SU-DHL-6 (cell line): ENCODE measurements at regions not wholly inside any gene's neighbourhood (a gene's known extent, or its start where the extent isn't known, plus 50 kb on each side); places are given as distances from the start of the nearest gene placed in this dataset.

Experiments
- EZH2phosphoT487 ChIP-seq: fragments of 200-600 bp; sonication (generic), shearing (Covaris generic); conservative IDR thresholded peaks from 2 replicates; pipeline ENCODE4 v1.6.1; 2018; ENCODE audit warnings: mild to moderate bottlenecking, antibody characterized with exemption, low read length, moderate library complexity, mixed read lengths
- TF ChIP-seq, protein P1 (sequence below): fragments of 200-600 bp; sonication (generic); IDR thresholded peaks from one replicate; pipeline ENCODE4 v1.5.1; 2017; ENCODE audit warnings: antibody characterized with exemption, mild to moderate bottlenecking, low read length, moderate library complexity; ENCODE audit not compliant: insufficient read depth, poor library complexity, severe bottlenecking

DNA sequence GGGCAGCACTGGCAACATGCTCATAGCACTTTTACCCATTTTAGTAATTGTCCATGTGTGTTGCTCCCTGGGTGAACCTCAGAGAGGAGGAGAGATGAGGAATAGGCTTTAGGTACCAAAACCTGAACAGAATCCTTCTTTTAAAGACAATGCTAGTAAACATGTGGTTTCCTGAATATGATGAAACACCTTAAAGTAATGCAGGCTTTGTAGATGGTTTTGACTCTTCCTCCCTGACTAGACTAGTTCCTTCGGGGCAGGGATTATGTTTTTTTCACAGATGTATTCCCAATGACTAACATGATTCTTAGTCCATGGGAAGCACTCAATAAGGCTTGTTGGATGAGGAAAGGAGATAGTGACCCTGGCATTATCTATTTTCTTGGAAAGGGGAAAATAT lies 367.6 kb upstream of the JAG1 start:
- TF ChIP-seq, protein P1, sequence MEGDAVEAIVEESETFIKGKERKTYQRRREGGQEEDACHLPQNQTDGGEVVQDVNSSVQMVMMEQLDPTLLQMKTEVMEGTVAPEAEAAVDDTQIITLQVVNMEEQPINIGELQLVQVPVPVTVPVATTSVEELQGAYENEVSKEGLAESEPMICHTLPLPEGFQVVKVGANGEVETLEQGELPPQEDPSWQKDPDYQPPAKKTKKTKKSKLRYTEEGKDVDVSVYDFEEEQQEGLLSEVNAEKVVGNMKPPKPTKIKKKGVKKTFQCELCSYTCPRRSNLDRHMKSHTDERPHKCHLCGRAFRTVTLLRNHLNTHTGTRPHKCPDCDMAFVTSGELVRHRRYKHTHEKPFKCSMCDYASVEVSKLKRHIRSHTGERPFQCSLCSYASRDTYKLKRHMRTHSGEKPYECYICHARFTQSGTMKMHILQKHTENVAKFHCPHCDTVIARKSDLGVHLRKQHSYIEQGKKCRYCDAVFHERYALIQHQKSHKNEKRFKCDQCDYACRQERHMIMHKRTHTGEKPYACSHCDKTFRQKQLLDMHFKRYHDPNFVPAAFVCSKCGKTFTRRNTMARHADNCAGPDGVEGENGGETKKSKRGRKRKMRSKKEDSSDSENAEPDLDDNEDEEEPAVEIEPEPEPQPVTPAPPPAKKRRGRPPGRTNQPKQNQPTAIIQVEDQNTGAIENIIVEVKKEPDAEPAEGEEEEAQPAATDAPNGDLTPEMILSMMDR = no peak
- no peak for TF ChIP-seq EZH2phosphoT487
